GM23338 (cell line): ENCODE measurements at regions not wholly inside any gene's neighbourhood (a gene's known extent, or its start where the extent isn't known, plus 50 kb on each side); places are given as distances from the start of the nearest gene placed in this dataset.

ENCODE experiments used
- ATAC-seq: fragments of 200-7000 bp; cut with Tn5 transposase; 3 replicates; pipeline ENCODE4 v1.9.1; 2020
- DNase-seq: peaks from one replicate; pipeline ENCODE4 v3.0.0-alpha.2; 2015; ENCODE audit warnings: low spot score
- H2AFZ ChIP-seq: fragments of 200-600 bp; sonication (generic); 2 replicates; pipeline ENCODE4 v1.8.0; 2016; ENCODE audit warnings: antibody characterized with exemption, mild to moderate bottlenecking, moderate library complexity
- H3F3A ChIP-seq: fragments of 200-600 bp; sonication (generic); replicated peaks from 2 replicates; pipeline ENCODE4 v1.8.0; 2017; ENCODE audit warnings: antibody characterized with exemption, mixed run types, low read depth
- H3K27ac ChIP-seq: fragments of 200-600 bp; sonication (generic); 2 replicates; pipeline ENCODE4 v1.6.1; 2016; ENCODE audit warnings: low read depth
- H3K27me3 ChIP-seq: fragments of 200-600 bp; sonication (generic); 2 replicates; pipeline ENCODE4 v1.8.0; 2016; ENCODE audit warnings: mild to moderate bottlenecking, mixed run types, moderate library complexity; ENCODE audit not compliant: insufficient read depth
- H3K36me3 ChIP-seq: fragments of 200-600 bp; sonication (generic); 2 replicates; pipeline ENCODE4 v1.8.0; 2016; ENCODE audit warnings: mild to moderate bottlenecking; ENCODE audit not compliant: insufficient read depth
- H3K4me1 ChIP-seq: fragments of 200-600 bp; sonication (generic); 2 replicates; pipeline ENCODE4 v1.8.0; 2016; ENCODE audit warnings: mild to moderate bottlenecking, moderate library complexity; ENCODE audit not compliant: insufficient read depth
- H3K4me2 ChIP-seq: fragments of 200-600 bp; sonication (generic); 2 replicates; pipeline ENCODE4 v1.7.1; 2017; ENCODE audit warnings: mixed run types
- H3K4me3 ChIP-seq: fragments of 200-600 bp; sonication (generic); 2 replicates; pipeline ENCODE4 v1.6.1; 2016; ENCODE audit warnings: mixed run types
- H3K79me2 ChIP-seq: fragments of 200-600 bp; sonication (generic); replicated peaks from 2 replicates; pipeline ENCODE4 v1.8.0; 2017; ENCODE audit warnings: mild to moderate bottlenecking; ENCODE audit not compliant: insufficient read depth
- H3K9me2 ChIP-seq: fragments of 200-600 bp; sonication (generic); 2 replicates; pipeline ENCODE4 v1.8.0; 2017; ENCODE audit not compliant: insufficient read depth
- H4K20me1 ChIP-seq: fragments of 200-600 bp; sonication (generic); replicated peaks from 2 replicates; pipeline ENCODE4 v1.8.0; 2017; ENCODE audit warnings: mild to moderate bottlenecking; ENCODE audit not compliant: insufficient read depth
- H3K27ac Mint-ChIP-seq: 2 replicates; pipeline ENCODE4 v1.8.0; 2020; ENCODE audit warnings: inconsistent platforms, mild to moderate bottlenecking, moderate library complexity, mixed read lengths
- H3K27me3 Mint-ChIP-seq: 3 replicates; pipeline ENCODE4 v1.8.0; 2022; ENCODE audit warnings: low read depth, mild to moderate bottlenecking, moderate library complexity, mixed read lengths, inconsistent platforms; ENCODE audit not compliant: insufficient read depth, poor library complexity
- H3K36me3 Mint-ChIP-seq: 3 replicates; pipeline ENCODE4 v1.8.0; 2021; ENCODE audit warnings: low read depth, mild to moderate bottlenecking, inconsistent platforms, moderate library complexity, mixed read lengths
- H3K4me1 Mint-ChIP-seq: 3 replicates; pipeline ENCODE4 v1.8.0; 2020; ENCODE audit warnings: mild to moderate bottlenecking, inconsistent platforms, mixed read lengths
- H3K4me3 Mint-ChIP-seq: 3 replicates; pipeline ENCODE4 v1.8.0; 2021; ENCODE audit warnings: moderate library complexity, mild to moderate bottlenecking, inconsistent platforms, mixed read lengths
- H3K9me3 Mint-ChIP-seq: 3 replicates; pipeline ENCODE4 v1.8.0; 2020; ENCODE audit warnings: moderate library complexity, mild to moderate bottlenecking, inconsistent platforms, mixed read lengths
- CREB1 ChIP-seq: fragments of 250-450 bp; sonication (Bioruptor Pico); IDR thresholded peaks from 2 replicates; pipeline ENCODE4 v1.5.0; 2020; ENCODE audit warnings: low read depth, mild to moderate bottlenecking, moderate library complexity
- EZH2 ChIP-seq: fragments of 200-600 bp; sonication (generic); IDR thresholded peaks from one replicate; pipeline ENCODE4 v1.8.0; 2017; ENCODE audit warnings: antibody characterized with exemption, mild to moderate bottlenecking, low read depth; ENCODE audit not compliant: unreplicated experiment
- JUNB ChIP-seq: IDR thresholded peaks from one replicate; pipeline ENCODE4 v1.6.1; 2016; ENCODE audit warnings: antibody characterized with exemption; ENCODE audit not compliant: unreplicated experiment
- NANOG ChIP-seq: IDR thresholded peaks from 2 replicates; pipeline ENCODE4 v1.6.1; 2016; ENCODE audit warnings: antibody characterized with exemption, borderline replicate concordance
- POLR2AphosphoS5 ChIP-seq: IDR thresholded peaks from 2 replicates; pipeline ENCODE4 v1.6.1; 2016; ENCODE audit warnings: antibody characterized with exemption, low read depth
- STAT1 ChIP-seq: IDR thresholded peaks from one replicate; pipeline ENCODE4 v1.6.1; 2016; ENCODE audit warnings: antibody characterized with exemption; ENCODE audit not compliant: unreplicated experiment
- TF ChIP-seq, protein P1 (sequence below), 2 experiments: fragments of 200-600 bp in 1 of 2; sonication (generic) in 1 of 2; conservative IDR thresholded peaks; 2 replicates each; pipeline versions ENCODE4 v1.5.1 to v1.6.1; 2016 to 2017; ENCODE audit warnings: antibody characterized with exemption in 2 of 2, low read depth in 2 of 2, mild to moderate bottlenecking in 2 of 2, moderate library complexity in 1 of 2

GRCh38 chr6:104625536-104625935 lies 234.2 kb downstream of the HACE1 start:
- H3K9me3 Mint-ChIP-seq = no peaks in the 10 kb centered on the region
- ATAC-seq (no peak), DNase-seq (no peak)
- H3K27me3 Mint-ChIP-seq = peaks cover 4% of the 10 kb centered on the region
- peaks cover 17% of the 10 kb centered on the region for H3K4me1 Mint-ChIP-seq
- H4K20me1 ChIP-seq = no peaks in the 10 kb centered on the region
- no peak for TF ChIP-seq EZH2
- no peak for TF ChIP-seq STAT1
- TF ChIP-seq NANOG = no peak
- TF ChIP-seq, protein P1, sequence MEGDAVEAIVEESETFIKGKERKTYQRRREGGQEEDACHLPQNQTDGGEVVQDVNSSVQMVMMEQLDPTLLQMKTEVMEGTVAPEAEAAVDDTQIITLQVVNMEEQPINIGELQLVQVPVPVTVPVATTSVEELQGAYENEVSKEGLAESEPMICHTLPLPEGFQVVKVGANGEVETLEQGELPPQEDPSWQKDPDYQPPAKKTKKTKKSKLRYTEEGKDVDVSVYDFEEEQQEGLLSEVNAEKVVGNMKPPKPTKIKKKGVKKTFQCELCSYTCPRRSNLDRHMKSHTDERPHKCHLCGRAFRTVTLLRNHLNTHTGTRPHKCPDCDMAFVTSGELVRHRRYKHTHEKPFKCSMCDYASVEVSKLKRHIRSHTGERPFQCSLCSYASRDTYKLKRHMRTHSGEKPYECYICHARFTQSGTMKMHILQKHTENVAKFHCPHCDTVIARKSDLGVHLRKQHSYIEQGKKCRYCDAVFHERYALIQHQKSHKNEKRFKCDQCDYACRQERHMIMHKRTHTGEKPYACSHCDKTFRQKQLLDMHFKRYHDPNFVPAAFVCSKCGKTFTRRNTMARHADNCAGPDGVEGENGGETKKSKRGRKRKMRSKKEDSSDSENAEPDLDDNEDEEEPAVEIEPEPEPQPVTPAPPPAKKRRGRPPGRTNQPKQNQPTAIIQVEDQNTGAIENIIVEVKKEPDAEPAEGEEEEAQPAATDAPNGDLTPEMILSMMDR (conservative IDR thresholded peaks at IDR 0.05; ENCODE audit: low read depth in 2 of 2) = no peak
- TF ChIP-seq JUNB = no peak
- H3K9me2 ChIP-seq = no peaks in the 10 kb centered on the region
- H3K27ac ChIP-seq = no peak overlapping the region
- no peaks in the 10 kb centered on the region for H3K36me3 Mint-ChIP-seq
- no peak overlapping the region for H3K4me2 ChIP-seq
- no peak overlapping the region for H3K4me3 ChIP-seq
- H2AFZ ChIP-seq = no peak overlapping the region
- H3K36me3 ChIP-seq = no peaks in the 10 kb centered on the region
- no peaks in the 10 kb centered on the region for H3F3A ChIP-seq
- no peak overlapping the region for H3K27ac Mint-ChIP-seq
- H3K4me3 Mint-ChIP-seq = no peak overlapping the region
- H3K4me1 ChIP-seq = peaks cover 12% of the 10 kb centered on the region
- no peaks in the 10 kb centered on the region for H3K27me3 ChIP-seq
- H3K79me2 ChIP-seq = no peaks in the 10 kb centered on the region

DNA sequence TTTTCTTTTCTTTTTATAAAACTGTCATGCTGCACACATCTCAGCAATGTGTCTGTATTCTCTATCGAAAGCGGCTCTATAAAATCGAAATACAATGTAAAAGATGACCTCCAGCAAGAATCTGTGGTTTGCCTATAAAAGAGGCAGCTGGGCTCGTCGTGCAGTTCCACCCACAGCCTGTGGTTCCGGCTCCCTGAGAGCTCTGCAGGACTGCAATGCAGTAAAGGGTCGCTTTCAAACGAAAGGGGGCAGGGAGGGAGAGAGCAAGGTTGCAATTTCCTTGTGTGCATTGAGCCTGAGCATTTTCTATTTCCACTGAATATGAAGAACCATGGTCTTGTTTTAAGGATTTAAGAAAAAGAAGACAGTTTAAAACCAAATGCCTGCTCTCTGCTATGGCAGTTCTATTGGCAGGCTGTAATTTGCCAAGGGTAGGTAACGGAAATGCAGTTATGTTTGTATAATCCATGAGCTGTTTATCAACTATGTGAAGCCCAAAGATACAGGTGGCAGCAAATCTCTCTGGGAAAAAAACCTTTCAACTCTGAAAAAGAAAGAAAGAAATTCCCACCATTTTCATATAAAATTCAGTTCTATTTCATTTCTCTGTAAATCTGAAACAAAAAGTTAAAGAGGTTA lies 236.5 kb downstream of the HACE1 start:
- H3K4me3 Mint-ChIP-seq = no peak overlapping the region
- H3K27ac ChIP-seq = no peak overlapping the region
- peaks cover 3% of the 10 kb centered on the region; the same call in 1 of the 2 replicates for H3K4me1 ChIP-seq
- H3K9me2 ChIP-seq = no peaks in the 10 kb centered on the region
- no peaks in the 10 kb centered on the region for H3K27me3 ChIP-seq
- peaks cover 9% of the 10 kb centered on the region for H3K4me1 Mint-ChIP-seq
- no peaks in the 10 kb centered on the region for H4K20me1 ChIP-seq
- no peaks in the 10 kb centered on the region for H3F3A ChIP-seq
- no peak overlapping the region for H3K4me3 ChIP-seq
- DNase-seq (peak; percentile 80), ATAC-seq (peak; percentile 100)
- TF ChIP-seq, protein P1 (conservative IDR thresholded peaks at IDR 0.05; ENCODE audit: low read depth in 2 of 2) = peak; percentile 5 to 31; a peak in 2 of 4 replicates
- TF ChIP-seq CREB1 = no peak
- no peak for TF ChIP-seq STAT1
- TF ChIP-seq POLR2AphosphoS5 = no peak
- no peaks in the 10 kb centered on the region for H3K36me3 ChIP-seq
- H2AFZ ChIP-seq = no peak overlapping the region; the same call in 1 of the 2 replicates
- H3K27me3 Mint-ChIP-seq = peaks cover 4% of the 10 kb centered on the region
- no peaks in the 10 kb centered on the region for H3K36me3 Mint-ChIP-seq
- no peaks in the 10 kb centered on the region for H3K9me3 Mint-ChIP-seq
- H3K27ac Mint-ChIP-seq = no peak overlapping the region
- no peaks in the 10 kb centered on the region for H3K79me2 ChIP-seq
- no peak overlapping the region for H3K4me2 ChIP-seq
